A673 (cell line): ENCODE measurements at regions not wholly inside any gene's neighbourhood (a gene's known extent, or its start where the extent isn't known, plus 50 kb on each side); places are given as distances from the start of the nearest gene placed in this dataset.

ENCODE experiments used
- CTCF ChIP-seq: fragments of 300-800, 200-600 bp; sonication (generic); conservative IDR thresholded peaks from 2 replicates; pipeline ENCODE4 v1.5.1; 2017; ENCODE audit warnings: low read depth, mild to moderate bottlenecking, antibody characterized with exemption, low read length, moderate library complexity, mixed read lengths
- EZH2 ChIP-seq: fragments of 200-600 bp; sonication (generic); IDR thresholded peaks from 2 replicates; pipeline ENCODE4 v1.6.1; 2017; ENCODE audit warnings: borderline replicate concordance, low read depth, mild to moderate bottlenecking, mixed read lengths, antibody characterized with exemption, low read length; ENCODE audit not compliant: poor library complexity, severe bottlenecking

GRCh38 chr22:47550524-47551430, 788.3 kb downstream of the TBC1D22A start:
- TF ChIP-seq CTCF (no peak), EZH2 (no peak)
